Smooth muscle cell (in vitro differentiated cells): ENCODE measurements at regions not wholly inside any gene's neighbourhood (a gene's known extent, or its start where the extent isn't known, plus 50 kb on each side); places are given as distances from the start of the nearest gene placed in this dataset.

Source experiments
- DNase-seq: peaks from one replicate; lab custom pipeline; 2025; ENCODE audit not compliant: unreplicated experiment; lab: John Stamatoyannopoulos, UW
- H2AFZ ChIP-seq: fragments of 200-600 bp; sonication (generic); 2 replicates; pipeline ENCODE4 v1.6.0; 2016; ENCODE audit warnings: antibody characterized with exemption, low read depth, mild to moderate bottlenecking
- H3F3A ChIP-seq: fragments of 200-600 bp; sonication (generic); 2 replicates; pipeline ENCODE4 v1.6.0; 2017; ENCODE audit warnings: antibody characterized with exemption, low read depth
- H3K27ac ChIP-seq: fragments of 200-600 bp; sonication (generic); 2 replicates; pipeline ENCODE4 v1.5.1; 2016; ENCODE audit warnings: low read depth, mild to moderate bottlenecking
- H3K27me3 ChIP-seq: fragments of 200-600 bp; sonication (generic); 2 replicates; pipeline ENCODE4 v1.6.1; 2016; ENCODE audit warnings: low read depth, mild to moderate bottlenecking
- H3K36me3 ChIP-seq: fragments of 200-600 bp; sonication (generic); 2 replicates; pipeline ENCODE4 v1.5.1; 2016; ENCODE audit warnings: low read depth
- H3K4me1 ChIP-seq: fragments of 200-600 bp; sonication (generic); 2 replicates; pipeline ENCODE4 v1.5.1; 2016; ENCODE audit warnings: low read depth
- H3K4me2 ChIP-seq: fragments of 200-600 bp; sonication (generic); 2 replicates; pipeline ENCODE4 v1.6.0; 2016; ENCODE audit warnings: mild to moderate bottlenecking
- H3K4me3 ChIP-seq: fragments of 200-600 bp; sonication (generic); 2 replicates; pipeline ENCODE4 v1.5.1; 2016; ENCODE audit warnings: mild to moderate bottlenecking
- H3K79me2 ChIP-seq: fragments of 200-600 bp; sonication (generic); 2 replicates; pipeline ENCODE4 v1.6.0; 2016; ENCODE audit warnings: low read depth, mild to moderate bottlenecking
- H3K9ac ChIP-seq: fragments of 200-600 bp; sonication (generic); 2 replicates; pipeline ENCODE4 v1.6.0; 2016; ENCODE audit warnings: low read depth
- H3K9me3 ChIP-seq: fragments of 200-600 bp; sonication (generic); replicated peaks from 2 replicates; pipeline ENCODE4 v1.5.1; 2016; ENCODE audit warnings: low read depth
- H4K20me1 ChIP-seq: fragments of 200-600 bp; sonication (generic); 2 replicates; pipeline ENCODE4 v1.6.0; 2016; ENCODE audit warnings: low read depth
- WGBS: methylation state at CpG from one replicate; pipeline ENCODE4 v1.1.7; 2016; ENCODE audit warnings: low lambda C conversion rate; 5-methylcytosine and 5-hydroxymethylcytosine counted together
- TF ChIP-seq, protein P1 (sequence below): fragments of 200-600 bp; sonication (generic); IDR thresholded peaks from 2 replicates; pipeline ENCODE4 v1.5.1; 2017; ENCODE audit warnings: borderline replicate concordance, mild to moderate bottlenecking, antibody characterized with exemption; ENCODE audit not compliant: insufficient read depth, poor library complexity, severe bottlenecking

DNA sequence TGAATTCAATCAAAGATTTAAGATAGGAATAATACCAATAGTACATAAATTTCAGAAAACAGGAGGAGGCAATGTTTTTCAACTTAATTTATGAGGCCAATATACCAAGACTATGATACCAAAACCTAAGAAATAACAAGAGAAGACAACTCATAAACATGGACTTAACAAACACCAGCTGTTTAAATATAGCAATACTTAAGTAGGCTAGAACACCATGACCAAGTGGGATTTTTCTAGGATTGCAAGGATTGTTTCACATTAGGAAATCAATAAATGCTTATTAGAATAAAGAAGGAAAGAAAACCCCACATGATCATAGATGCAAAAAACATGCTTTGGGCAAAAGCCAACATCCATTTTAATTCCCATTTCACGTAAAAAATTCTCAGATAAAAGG lies 355.1 kb downstream of the EPM2A start:
- TF ChIP-seq, protein P1, sequence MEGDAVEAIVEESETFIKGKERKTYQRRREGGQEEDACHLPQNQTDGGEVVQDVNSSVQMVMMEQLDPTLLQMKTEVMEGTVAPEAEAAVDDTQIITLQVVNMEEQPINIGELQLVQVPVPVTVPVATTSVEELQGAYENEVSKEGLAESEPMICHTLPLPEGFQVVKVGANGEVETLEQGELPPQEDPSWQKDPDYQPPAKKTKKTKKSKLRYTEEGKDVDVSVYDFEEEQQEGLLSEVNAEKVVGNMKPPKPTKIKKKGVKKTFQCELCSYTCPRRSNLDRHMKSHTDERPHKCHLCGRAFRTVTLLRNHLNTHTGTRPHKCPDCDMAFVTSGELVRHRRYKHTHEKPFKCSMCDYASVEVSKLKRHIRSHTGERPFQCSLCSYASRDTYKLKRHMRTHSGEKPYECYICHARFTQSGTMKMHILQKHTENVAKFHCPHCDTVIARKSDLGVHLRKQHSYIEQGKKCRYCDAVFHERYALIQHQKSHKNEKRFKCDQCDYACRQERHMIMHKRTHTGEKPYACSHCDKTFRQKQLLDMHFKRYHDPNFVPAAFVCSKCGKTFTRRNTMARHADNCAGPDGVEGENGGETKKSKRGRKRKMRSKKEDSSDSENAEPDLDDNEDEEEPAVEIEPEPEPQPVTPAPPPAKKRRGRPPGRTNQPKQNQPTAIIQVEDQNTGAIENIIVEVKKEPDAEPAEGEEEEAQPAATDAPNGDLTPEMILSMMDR: no peak
- WGBS: 86% methylated on average over 1 of the region's 1 CpG
- Histone ChIP-seq H3K4me3 (no peak overlapping the region), H3K9me3 (no peaks in the 10 kb centered on the region), H3K36me3 (no peaks in the 10 kb centered on the region), H3K9ac (no peak overlapping the region), H2AFZ (no peak overlapping the region), H3K27ac (no peak overlapping the region), H3K4me2 (no peak overlapping the region), H3K79me2 (no peaks in the 10 kb centered on the region), H3K27me3 (no peaks in the 10 kb centered on the region), H3F3A (no peaks in the 10 kb centered on the region), H4K20me1 (no peaks in the 10 kb centered on the region), H3K4me1 (no peaks in the 10 kb centered on the region)
- DNase-seq: no peak

DNA sequence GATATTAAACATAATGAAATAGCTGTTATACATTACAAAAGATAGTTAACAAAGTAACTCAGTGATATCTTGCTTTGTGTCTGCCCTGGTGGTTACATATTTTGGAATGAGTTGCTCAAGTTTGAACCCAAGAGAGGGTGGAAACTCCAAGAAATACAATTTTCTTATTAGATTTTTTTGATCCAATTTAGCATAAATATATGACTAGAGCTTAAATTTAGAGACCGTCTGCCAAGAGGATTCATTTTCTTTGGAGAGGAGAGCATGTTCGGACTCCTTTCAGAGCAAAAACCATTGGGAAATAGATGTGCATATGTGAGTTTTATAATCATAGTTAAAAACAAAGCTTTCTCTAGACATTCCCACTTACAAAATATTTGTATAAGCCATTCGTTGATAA lies 353.4 kb downstream of the EPM2A start:
- WGBS: 94% methylated on average over 3 of the region's 3 CpGs

DNA sequence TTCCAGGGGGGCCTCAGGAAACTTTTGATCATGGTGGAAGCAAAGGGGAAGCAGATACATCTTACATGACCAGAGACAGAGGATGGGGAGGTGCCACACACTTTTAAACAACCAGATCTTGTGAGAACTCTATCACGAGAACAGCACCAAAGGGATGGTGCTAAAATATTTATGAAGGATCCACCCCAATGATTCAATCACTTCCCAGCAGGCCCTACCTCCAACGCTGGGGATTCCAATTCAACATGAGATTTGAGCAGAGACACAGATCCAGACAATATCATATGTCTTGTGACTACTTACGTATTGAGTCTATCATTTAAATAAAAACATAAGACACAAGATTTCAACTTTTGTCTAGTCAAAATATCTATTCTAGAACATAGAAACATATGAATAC lies 351.9 kb downstream of the EPM2A start:
- Histone ChIP-seq H3K9ac (no peak overlapping the region), H3K27me3 (no peaks in the 10 kb centered on the region), H3K27ac (no peak overlapping the region), H3K9me3 (no peaks in the 10 kb centered on the region), H2AFZ (no peak overlapping the region), H3K36me3 (no peaks in the 10 kb centered on the region), H3F3A (no peaks in the 10 kb centered on the region), H3K4me2 (no peak overlapping the region), H3K4me1 (no peaks in the 10 kb centered on the region), H3K79me2 (no peaks in the 10 kb centered on the region), H4K20me1 (no peaks in the 10 kb centered on the region), H3K4me3 (no peak overlapping the region)
- TF ChIP-seq, protein P1: no peak
- WGBS: 91% methylated on average over 3 of the region's 3 CpGs
- no peak for DNase-seq

More for the DNA sequence above, 353.4 kb downstream of the EPM2A start:
- Histone ChIP-seq H3K27ac (no peak overlapping the region), H3K79me2 (no peaks in the 10 kb centered on the region), H3K9ac (no peak overlapping the region), H3K4me2 (no peak overlapping the region), H3K27me3 (no peaks in the 10 kb centered on the region), H3F3A (no peaks in the 10 kb centered on the region), H3K4me3 (no peak overlapping the region), H2AFZ (no peak overlapping the region), H4K20me1 (no peaks in the 10 kb centered on the region), H3K9me3 (no peaks in the 10 kb centered on the region), H3K36me3 (no peaks in the 10 kb centered on the region), H3K4me1 (no peaks in the 10 kb centered on the region)
- TF ChIP-seq, protein P1: no peak
- DNase-seq: no peak

DNA sequence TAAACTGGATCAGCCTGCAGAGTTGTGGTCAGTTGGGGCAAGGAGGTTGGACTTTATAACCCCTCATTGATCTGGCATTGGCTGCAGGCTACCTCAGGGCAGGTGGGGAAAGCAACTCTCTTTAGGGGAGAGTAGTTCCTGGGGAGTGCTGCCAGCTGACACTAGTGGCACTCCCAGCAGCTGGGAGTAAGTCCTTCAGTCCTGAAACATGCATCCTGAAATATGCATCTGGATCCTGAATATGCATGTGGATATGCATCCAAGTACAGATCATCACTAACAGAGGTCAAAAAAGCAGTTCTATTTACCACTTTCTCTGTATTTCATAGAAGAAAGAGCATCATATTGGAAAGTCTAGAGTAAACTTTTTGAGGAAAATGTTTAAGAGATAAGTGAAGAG lies 350.8 kb downstream of the EPM2A start:
- no peak overlapping the region for H3K4me3 ChIP-seq
- TF ChIP-seq, protein P1: no peak
- no peak overlapping the region for H3K9ac ChIP-seq
- H3K36me3 ChIP-seq: no peaks in the 10 kb centered on the region
- no peaks in the 10 kb centered on the region for H3K27me3 ChIP-seq
- no peak overlapping the region for H3K4me2 ChIP-seq
- DNase-seq: no peak
- H3K9me3 ChIP-seq: no peaks in the 10 kb centered on the region
- no peak overlapping the region for H2AFZ ChIP-seq
- no peaks in the 10 kb centered on the region for H3K4me1 ChIP-seq
- H3K27ac ChIP-seq: no peak overlapping the region
- H3F3A ChIP-seq: no peaks in the 10 kb centered on the region
- no peaks in the 10 kb centered on the region for H4K20me1 ChIP-seq
- no peaks in the 10 kb centered on the region for H3K79me2 ChIP-seq
